ENCODE measurements at regions not wholly inside any gene's neighbourhood (a gene's known extent, or its start where the extent isn't known, plus 50 kb on each side); places are given as distances from the start of the nearest gene placed in this dataset.

DNA sequence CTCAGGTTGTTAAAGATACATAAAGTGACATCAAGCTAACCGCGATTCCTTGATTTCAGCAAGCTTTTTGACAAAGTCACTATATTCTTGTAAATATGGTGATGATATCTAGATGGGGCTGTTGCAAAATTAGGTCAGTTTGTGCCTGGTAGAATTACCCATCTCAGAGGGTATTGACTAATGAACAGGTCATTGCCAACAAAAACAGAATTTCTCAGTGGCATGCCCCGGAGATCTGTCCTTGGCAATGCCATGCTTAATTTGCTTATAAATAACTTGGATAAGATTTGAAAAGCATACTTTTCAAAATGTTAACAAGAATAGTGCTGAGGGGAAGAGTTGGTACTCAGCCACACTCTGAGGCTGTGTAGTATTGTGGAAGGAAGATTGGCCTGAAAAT, 783.3 kb upstream of the SEMA6A start:
- no peak for TF ChIP-seq POLR2A (IDR thresholded peaks at IDR 0.05)
- TF ChIP-seq, protein P1, sequence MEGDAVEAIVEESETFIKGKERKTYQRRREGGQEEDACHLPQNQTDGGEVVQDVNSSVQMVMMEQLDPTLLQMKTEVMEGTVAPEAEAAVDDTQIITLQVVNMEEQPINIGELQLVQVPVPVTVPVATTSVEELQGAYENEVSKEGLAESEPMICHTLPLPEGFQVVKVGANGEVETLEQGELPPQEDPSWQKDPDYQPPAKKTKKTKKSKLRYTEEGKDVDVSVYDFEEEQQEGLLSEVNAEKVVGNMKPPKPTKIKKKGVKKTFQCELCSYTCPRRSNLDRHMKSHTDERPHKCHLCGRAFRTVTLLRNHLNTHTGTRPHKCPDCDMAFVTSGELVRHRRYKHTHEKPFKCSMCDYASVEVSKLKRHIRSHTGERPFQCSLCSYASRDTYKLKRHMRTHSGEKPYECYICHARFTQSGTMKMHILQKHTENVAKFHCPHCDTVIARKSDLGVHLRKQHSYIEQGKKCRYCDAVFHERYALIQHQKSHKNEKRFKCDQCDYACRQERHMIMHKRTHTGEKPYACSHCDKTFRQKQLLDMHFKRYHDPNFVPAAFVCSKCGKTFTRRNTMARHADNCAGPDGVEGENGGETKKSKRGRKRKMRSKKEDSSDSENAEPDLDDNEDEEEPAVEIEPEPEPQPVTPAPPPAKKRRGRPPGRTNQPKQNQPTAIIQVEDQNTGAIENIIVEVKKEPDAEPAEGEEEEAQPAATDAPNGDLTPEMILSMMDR (IDR thresholded peaks at IDR 0.05), result no peak

All from Peyer's patch (tissue), 4 donors.